SK-N-SH (cell line): ENCODE measurements at regions not wholly inside any gene's neighbourhood (a gene's known extent, or its start where the extent isn't known, plus 50 kb on each side); places are given as distances from the start of the nearest gene placed in this dataset.

Source experiments
- small RNA-seq, 7 experiments: library from RNA; depleted of rRNA; stranded (forward); fragments of <200 nt; gene quantifications; one replicate each; pipeline ENCODE3, GENCODE V24; 2012

Small RNA genes in the stretch of these regions (small RNA-seq; reads per million reads assigned to genes)
- gene RNU6-70P: 0 to 1.2 (median 0) reads per million in 7 experiments
